ENCODE measurements at regions not wholly inside any gene's neighbourhood (a gene's known extent, or its start where the extent isn't known, plus 50 kb on each side); places are given as distances from the start of the nearest gene placed in this dataset.

- DNase-seq (ENCODE audit: low spot score), result no peak
Observed at GRCh38 chr5:35478856-35479682, 138.6 kb upstream of the SPEF2 start.

DNA sequence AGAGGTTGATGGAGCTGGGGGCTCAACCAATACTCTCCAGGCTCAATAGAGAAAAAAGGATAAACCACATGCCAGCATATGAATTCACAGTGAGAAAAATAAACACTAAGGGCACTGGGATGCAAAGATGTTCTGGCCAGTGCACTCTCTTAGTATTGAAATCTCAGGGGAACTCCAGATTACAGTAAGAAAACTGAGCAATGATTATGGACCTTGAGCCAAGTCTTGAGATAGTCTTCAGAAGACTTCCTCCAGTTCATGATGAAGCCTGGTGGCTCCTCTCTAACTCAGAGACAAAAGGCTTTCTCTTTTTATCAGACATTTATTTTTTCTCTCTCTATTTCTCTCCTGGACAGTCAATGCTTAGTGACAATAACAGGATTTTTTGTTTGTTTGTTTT lies 139.8 kb upstream of the SPEF2 start:
- DNase-seq (ENCODE audit: low spot score), result no peak

DNA sequence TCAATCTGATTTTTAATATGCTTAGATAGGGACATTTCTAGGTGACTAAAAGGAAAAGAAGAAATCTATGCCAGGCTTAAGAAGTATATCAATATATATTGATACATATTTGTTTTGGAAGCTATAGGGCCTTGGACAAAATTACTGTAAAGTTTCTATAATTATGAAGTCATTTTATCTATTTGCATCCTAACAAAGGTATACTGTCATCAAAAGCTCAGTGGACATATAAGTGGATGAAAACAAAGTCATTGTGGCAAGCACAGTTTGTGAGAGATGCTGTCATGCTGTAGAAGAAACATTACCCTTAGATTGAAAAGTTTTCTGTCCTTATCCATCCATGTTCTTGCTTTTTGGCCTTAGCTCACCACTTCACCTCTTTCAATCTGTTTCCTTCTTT lies 140.3 kb upstream of the SPEF2 start:
- DNase-seq (ENCODE audit: low spot score), result no peak

DNA sequence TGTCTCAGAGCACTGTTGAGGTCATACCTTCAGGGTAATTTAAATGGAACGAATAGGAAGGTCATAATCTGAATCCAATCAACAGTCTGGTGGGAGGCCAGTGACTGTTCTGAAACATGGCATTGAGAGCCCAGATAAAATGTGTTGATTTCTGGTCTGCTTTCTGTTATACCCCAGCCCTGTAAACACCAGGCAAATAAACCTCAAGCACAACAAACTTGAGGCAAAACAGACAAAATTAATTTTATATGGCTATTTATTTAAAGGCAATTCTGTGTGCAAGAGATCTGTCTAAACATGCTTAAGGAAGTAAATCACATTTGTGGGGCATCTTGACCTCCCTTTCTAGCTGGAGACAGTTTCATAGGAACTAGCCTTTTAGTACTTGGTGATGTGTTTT lies 140.9 kb upstream of the SPEF2 start:
- DNase-seq (ENCODE audit: low spot score), result no peak

GRCh38 chr5:35476036-35476435 lies 141.6 kb upstream of the SPEF2 start:
- DNase-seq (ENCODE audit: low spot score), result no peak

DNA sequence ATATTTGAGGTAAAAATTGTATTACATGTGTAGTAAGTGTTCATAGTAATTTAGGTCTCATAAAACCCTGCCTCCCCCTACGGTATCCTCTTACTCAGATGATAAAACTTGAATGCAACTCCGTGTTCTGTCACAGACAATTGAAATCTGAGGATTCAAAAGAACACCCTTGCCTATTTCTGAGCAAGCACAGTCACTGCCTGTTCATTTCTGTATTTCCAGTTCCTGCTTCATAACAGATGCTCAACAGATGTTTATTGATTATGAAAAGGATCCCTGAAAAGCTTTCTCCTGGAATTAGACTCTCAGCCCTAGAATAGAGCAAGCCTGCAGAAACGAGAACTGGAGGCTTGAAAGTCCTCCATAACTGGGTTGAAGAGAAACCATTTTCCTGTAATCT lies 144.1 kb upstream of the SPEF2 start:
- DNase-seq (ENCODE audit: low spot score), result no peak

DNA sequence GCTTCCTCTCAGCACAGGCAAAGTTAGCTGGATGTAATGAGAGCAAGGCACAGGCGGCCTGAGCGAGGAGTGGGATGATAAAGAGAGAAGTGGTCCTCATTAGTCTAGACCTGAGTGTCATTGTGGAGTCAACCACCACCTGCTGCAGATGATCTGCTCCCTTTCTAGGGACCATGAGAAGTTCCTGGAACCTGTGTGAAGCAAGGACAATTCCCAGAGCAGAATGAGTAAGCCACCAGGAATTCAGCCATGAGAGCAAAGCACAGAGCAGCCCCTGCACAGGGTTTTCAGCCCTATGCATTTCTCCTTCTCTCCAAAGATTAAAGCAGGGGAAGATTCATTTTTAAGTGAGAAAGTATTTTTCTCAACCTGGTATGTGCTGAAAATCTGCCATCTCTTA lies 146.8 kb upstream of the SPEF2 start:
- no peak for DNase-seq (ENCODE audit: low spot score)

DNA sequence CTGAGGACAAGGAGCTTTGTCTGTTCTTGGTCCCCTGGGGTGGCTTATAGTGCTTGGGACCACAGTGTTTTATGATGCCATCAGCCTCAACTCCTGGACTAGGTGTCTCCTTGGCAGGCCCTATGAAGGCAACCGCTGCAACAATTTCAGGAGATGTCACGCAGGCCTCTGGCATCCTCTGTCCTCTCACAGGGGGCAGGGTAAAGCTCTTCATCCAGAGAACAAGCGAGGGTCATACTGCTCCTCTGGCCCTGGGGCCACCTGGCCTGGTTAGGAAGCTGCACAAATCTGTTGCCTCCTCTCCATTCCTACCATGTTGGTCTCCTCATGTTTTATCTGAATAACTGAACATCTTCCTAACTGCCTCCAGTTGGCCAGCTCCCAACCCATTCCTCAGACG lies 148.9 kb upstream of the SPEF2 start:
- DNase-seq (ENCODE audit: low spot score), result no peak

DNA sequence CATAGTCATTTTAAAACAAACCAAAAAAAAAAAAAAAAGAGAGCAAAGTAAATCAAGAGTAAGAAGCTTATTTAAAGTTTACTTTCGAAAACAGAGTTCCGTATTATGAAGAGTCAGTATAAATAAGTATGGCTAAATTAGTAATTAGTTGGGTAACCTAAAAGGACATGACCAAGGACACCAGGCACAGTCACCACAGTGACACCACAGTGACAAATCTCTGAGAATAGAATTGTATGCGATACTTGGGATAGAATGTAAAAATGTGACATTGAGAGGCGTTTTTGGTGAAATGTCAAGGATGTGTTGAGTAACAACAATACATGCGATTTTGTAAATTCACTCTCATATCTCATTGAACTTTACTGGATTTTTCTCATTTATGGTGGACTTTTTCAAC lies 150.9 kb upstream of the SPEF2 start:
- DNase-seq (ENCODE audit: low spot score), result no peak

GRCh38 chr5:35464757-35465156 lies 152.9 kb upstream of the SPEF2 start:
- DNase-seq (ENCODE audit: low spot score), result no peak

- no peak for DNase-seq (ENCODE audit: low spot score)
Observed at GRCh38 chr5:35461530-35461929, 156.1 kb upstream of the SPEF2 start.

GRCh38 chr5:35458824-35459207 lies 158.8 kb upstream of the SPEF2 start:
- DNase-seq (ENCODE audit: low spot score), result no peak

GRCh38 chr5:35457912-35458823 lies 159.5 kb upstream of the SPEF2 start:
- DNase-seq (ENCODE audit: low spot score), result no peak

DNA sequence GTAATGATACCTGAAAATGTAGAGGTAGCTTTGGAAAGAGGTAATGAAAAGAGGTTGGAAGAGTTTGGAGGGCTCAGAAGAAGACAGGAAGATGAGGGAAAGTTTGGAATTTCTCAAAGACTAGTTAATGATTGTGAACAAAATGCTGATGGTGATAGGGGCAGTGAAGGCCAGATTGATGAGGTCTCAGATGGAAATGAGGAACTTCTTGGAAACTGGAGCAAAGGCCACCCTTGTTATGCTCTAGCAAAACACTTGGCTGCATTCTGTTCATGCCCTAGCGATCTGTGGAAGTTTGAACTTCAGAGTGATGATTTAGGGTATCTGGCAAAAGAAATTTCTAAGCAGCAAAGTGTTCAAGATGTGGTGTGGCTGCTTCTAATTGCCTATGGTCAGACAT lies 161.2 kb upstream of the SPEF2 start:
- no peak for DNase-seq (ENCODE audit: low spot score)

DNA sequence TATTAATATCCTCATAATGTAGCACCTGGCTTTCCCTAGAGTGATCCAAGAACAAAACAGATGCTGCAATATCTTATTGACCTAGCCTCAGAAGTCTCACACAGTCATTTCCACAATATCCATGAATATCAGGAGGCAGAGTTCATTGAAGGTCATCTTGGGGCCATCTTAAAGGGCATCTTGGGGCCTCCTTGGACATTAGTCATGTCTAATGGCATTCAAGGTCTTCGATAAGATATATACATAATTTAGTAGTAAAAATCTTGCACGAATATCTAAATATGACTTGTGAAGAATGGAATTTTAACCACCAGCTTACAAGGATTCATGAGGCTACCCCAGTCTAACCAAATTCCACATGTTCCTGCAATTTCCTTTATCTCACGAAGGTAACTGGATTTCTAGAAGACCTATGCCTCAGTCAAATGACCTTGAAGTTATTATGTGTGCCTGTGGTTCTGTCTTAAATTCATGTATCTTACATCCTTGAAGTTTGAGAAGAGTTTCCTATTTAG lies 163.6 kb upstream of the SPEF2 start:
- no peak for DNase-seq (ENCODE audit: low spot score)

DNA sequence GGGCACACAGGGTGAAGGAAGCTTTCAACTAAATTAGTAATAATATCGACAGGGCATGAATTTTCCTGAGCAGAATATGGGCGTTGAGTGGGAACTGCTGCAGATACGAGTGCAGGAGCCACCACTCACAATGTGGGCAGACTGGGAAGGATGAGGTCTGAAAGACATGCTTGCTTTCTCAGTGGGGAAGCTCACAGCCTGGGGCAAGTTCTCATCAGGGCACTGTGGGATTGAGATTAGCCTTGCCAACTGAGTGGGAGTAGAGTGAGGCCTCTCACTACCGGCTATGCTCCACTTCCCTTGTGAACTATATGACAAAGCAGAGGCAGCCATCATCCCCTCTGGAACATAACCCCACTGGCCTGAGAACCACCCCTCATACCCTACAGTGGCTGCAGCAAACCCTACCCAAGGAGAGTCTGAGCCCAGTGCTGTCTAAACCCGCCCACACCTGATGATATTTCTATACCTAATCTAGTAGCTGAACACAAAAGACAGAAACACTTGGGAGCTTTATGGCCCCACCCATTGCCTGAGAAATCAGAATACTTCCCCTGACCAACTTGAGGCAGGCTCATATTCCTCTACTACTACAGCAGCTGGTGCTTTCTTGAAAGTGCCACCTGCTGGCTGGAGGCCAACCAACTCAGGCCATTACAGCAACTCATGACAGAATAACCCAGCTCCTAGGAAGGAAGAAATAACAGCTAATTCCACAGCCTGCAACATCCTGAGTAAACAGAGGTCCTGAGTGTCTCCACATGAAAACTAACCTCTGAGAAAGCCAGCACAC lies 173.7 kb upstream of the SPEF2 start:
- no peak for DNase-seq (ENCODE audit: low spot score)

- no peak for DNase-seq (ENCODE audit: low spot score)
Observed at GRCh38 chr5:35442885-35443639, 174.6 kb upstream of the SPEF2 start.

DNA sequence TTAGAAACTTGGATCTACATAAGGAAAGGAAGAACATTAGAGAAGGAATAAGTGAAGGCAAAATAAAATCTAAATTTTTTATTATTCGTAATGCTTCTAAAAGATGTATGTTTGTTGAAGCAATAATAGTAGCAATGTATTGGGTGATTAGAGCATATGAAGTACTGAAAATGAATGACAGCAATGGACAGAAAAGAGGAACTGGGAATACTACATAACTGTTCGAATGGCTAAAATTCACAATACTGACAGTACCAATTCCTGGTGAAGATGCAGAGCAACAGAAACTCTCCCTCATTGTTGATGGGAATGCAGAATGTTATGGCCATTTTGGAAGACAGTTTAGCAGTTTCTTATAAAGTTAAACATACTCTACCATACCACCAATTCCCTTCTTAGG lies 177.3 kb upstream of the SPEF2 start:
- no peak for DNase-seq (ENCODE audit: low spot score)

GRCh38 chr5:35438786-35439185 lies 178.9 kb upstream of the SPEF2 start:
- no peak for DNase-seq (ENCODE audit: low spot score)

DNA sequence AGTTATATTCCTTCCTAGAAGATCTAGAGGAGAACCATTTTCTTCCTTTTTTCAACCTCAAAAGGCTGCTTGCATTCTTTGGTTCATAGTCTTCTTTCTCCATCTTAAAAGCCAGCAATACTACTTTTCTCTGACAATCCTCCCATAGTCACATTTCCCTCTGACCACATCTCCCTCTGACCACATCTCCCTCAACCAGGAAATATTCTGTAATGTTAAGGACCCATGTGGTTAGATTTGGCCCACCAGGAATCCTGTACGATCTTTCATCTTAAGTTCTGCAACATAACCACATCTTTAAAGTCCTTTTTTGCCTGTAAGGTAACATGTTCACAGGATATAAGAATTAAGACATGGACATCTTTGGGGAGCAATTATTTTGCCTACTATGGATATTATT lies 179.4 kb upstream of the SPEF2 start:
- DNase-seq (ENCODE audit: low spot score), result no peak

GRCh38 chr5:35436400-35437057 lies 181.1 kb upstream of the SPEF2 start:
- DNase-seq (ENCODE audit: low spot score), result no peak
